ENCODE measurements at regions not wholly inside any gene's neighbourhood (a gene's known extent, or its start where the extent isn't known, plus 50 kb on each side); places are given as distances from the start of the nearest gene placed in this dataset.

DNA sequence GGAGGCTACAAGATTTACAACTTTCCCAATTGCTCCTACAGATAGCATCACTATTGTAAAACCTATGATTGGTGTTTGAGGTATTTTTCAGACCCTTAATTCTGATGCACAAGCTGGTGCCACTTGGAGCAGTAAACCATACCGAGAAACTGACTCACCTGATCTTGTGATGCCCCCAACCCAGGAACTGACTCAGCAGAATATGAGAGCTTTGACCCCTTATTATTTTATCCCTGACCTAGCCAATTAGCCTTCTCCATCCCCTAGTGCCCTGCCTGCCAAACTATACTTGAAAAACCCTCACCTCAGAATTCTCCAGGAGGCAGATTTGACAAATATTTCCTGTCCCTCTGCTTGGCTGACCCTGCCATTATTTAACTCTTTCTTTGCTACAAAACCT is 585.9 kb upstream of the GHITM start:
- TF ChIP-seq, protein P1, sequence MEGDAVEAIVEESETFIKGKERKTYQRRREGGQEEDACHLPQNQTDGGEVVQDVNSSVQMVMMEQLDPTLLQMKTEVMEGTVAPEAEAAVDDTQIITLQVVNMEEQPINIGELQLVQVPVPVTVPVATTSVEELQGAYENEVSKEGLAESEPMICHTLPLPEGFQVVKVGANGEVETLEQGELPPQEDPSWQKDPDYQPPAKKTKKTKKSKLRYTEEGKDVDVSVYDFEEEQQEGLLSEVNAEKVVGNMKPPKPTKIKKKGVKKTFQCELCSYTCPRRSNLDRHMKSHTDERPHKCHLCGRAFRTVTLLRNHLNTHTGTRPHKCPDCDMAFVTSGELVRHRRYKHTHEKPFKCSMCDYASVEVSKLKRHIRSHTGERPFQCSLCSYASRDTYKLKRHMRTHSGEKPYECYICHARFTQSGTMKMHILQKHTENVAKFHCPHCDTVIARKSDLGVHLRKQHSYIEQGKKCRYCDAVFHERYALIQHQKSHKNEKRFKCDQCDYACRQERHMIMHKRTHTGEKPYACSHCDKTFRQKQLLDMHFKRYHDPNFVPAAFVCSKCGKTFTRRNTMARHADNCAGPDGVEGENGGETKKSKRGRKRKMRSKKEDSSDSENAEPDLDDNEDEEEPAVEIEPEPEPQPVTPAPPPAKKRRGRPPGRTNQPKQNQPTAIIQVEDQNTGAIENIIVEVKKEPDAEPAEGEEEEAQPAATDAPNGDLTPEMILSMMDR (IDR thresholded peaks at IDR 0.05; ENCODE audit: insufficient read depth, low read length, poor library complexity, severe bottlenecking) = no peak
- no peak for TF ChIP-seq EZH2phosphoT487 (conservative IDR thresholded peaks at IDR 0.05; ENCODE audit: low read length)

All from SU-DHL-6 (cell line).